HG03135 (cell line): ENCODE measurements at regions not wholly inside any gene's neighbourhood (a gene's known extent, or its start where the extent isn't known, plus 50 kb on each side); places are given as distances from the start of the nearest gene placed in this dataset.

Experiments
- ATAC-seq: cut with Tn5 transposase; IDR thresholded peaks from one replicate; pipeline ENCODE4 v1.9.1; 2021; ENCODE audit warnings: mild to moderate bottlenecking, moderate library complexity; ENCODE audit not compliant: unreplicated experiment

- no peak for ATAC-seq
Observed at GRCh38 chr3:176969066-176969465, 228.2 kb downstream of the TBL1XR1 start.

- ATAC-seq = no peak
Observed at GRCh38 chr3:176968631-176969030, 228.7 kb downstream of the TBL1XR1 start.

- no peak for ATAC-seq
Observed at GRCh38 chr3:176967522-176967921, 229.8 kb downstream of the TBL1XR1 start.

- ATAC-seq = no peak
Observed at GRCh38 chr3:176964661-176965060, 232.6 kb downstream of the TBL1XR1 start.

- no peak for ATAC-seq
Observed at GRCh38 chr3:176961916-176962315, 235.4 kb downstream of the TBL1XR1 start.

- ATAC-seq = no peak
Observed at GRCh38 chr3:176959867-176960266, 237.4 kb downstream of the TBL1XR1 start.

- ATAC-seq = no peak
Observed at GRCh38 chr3:176958560-176958959, 238.7 kb downstream of the TBL1XR1 start.

GRCh38 chr3:176954517-176954916 lies 242.8 kb downstream of the TBL1XR1 start:
- ATAC-seq = no peak

GRCh38 chr3:176953106-176954060 lies 243.9 kb downstream of the TBL1XR1 start:
- no peak for ATAC-seq

- ATAC-seq = no peak
Observed at GRCh38 chr3:176951586-176952292, 245.5 kb downstream of the TBL1XR1 start.

GRCh38 chr3:176951144-176951543 lies 246.1 kb downstream of the TBL1XR1 start:
- ATAC-seq = no peak

- ATAC-seq = no peak
Observed at GRCh38 chr3:176950743-176951142, 246.5 kb downstream of the TBL1XR1 start.

- no peak for ATAC-seq
Observed at GRCh38 chr3:176948151-176948550, 249.1 kb downstream of the TBL1XR1 start.

GRCh38 chr3:176946202-176946601 lies 251.1 kb downstream of the TBL1XR1 start:
- no peak for ATAC-seq

- ATAC-seq = no peak
Observed at GRCh38 chr3:176942305-176942704, 255.0 kb downstream of the TBL1XR1 start.

GRCh38 chr3:176941689-176942088 lies 255.6 kb downstream of the TBL1XR1 start:
- ATAC-seq = no peak

GRCh38 chr3:176939022-176939817 lies 258.1 kb downstream of the TBL1XR1 start:
- ATAC-seq = peak; percentile 97

GRCh38 chr3:176937994-176938393 lies 259.3 kb downstream of the TBL1XR1 start:
- no peak for ATAC-seq

- no peak for ATAC-seq
Observed at GRCh38 chr3:176937541-176937940, 259.7 kb downstream of the TBL1XR1 start.

- no peak for ATAC-seq
Observed at GRCh38 chr3:176935194-176935888, 261.9 kb downstream of the TBL1XR1 start.

GRCh38 chr3:176934698-176935097 lies 262.6 kb downstream of the TBL1XR1 start:
- ATAC-seq = no peak
